ENCODE measurements at regions not wholly inside any gene's neighbourhood (a gene's known extent, or its start where the extent isn't known, plus 50 kb on each side); places are given as distances from the start of the nearest gene placed in this dataset.
"Not testable (repeated sequence)": the region's sequence is repeated elsewhere in the genome, so short reads cannot be mapped to it uniquely, and the experiment has no call there.

GRCh38 chr2:17363846-17364245 lies 154.4 kb downstream of the RAD51AP2 start:
- no peak for DNase-seq (ENCODE audit: low read depth)

GRCh38 chr2:17362956-17363355 lies 155.3 kb downstream of the RAD51AP2 start:
- DNase-seq (ENCODE audit: low read depth): no peak

- DNase-seq (ENCODE audit: low read depth): no peak
Observed at GRCh38 chr2:17355608-17356329, 162.5 kb downstream of the RAD51AP2 start.

- no peak for DNase-seq (ENCODE audit: low read depth)
Observed at GRCh38 chr2:17353263-17353662, 165.0 kb downstream of the RAD51AP2 start.

GRCh38 chr2:17342692-17343091 lies 175.5 kb downstream of the RAD51AP2 start:
- not testable (repeated sequence) for DNase-seq (ENCODE audit: low read depth)

- DNase-seq (ENCODE audit: low read depth): no peak
Observed at GRCh38 chr2:17337507-17337906, 180.7 kb downstream of the RAD51AP2 start.

- no peak for DNase-seq (ENCODE audit: low read depth)
Observed at GRCh38 chr2:17336458-17336857, 181.8 kb downstream of the RAD51AP2 start.

- DNase-seq (ENCODE audit: low read depth): no peak
Observed at GRCh38 chr2:17334300-17334699, 183.9 kb downstream of the RAD51AP2 start.

GRCh38 chr2:17331636-17332035 lies 186.6 kb downstream of the RAD51AP2 start:
- no peak for DNase-seq (ENCODE audit: low read depth)

- DNase-seq (ENCODE audit: low read depth): no peak
Observed at GRCh38 chr2:17328161-17328560, 190.1 kb downstream of the RAD51AP2 start.

GRCh38 chr2:17327649-17328048 lies 190.6 kb downstream of the RAD51AP2 start:
- no peak for DNase-seq (ENCODE audit: low read depth)

- no peak for DNase-seq (ENCODE audit: low read depth)
Observed at GRCh38 chr2:17326717-17327116, 191.5 kb downstream of the RAD51AP2 start.

- no peak for DNase-seq (ENCODE audit: low read depth)
Observed at GRCh38 chr2:17323697-17324096, 194.5 kb downstream of the RAD51AP2 start.

GRCh38 chr2:17322461-17322860 lies 195.8 kb downstream of the RAD51AP2 start:
- DNase-seq (ENCODE audit: low read depth): no peak

- no peak for DNase-seq (ENCODE audit: low read depth)
Observed at GRCh38 chr2:17319090-17319489, 199.2 kb downstream of the RAD51AP2 start.

- DNase-seq (ENCODE audit: low read depth): no peak
Observed at GRCh38 chr2:17318013-17318412, 200.2 kb downstream of the RAD51AP2 start.

GRCh38 chr2:17317439-17317976 lies 200.7 kb downstream of the RAD51AP2 start:
- DNase-seq (ENCODE audit: low read depth): no peak

GRCh38 chr2:17313261-17313660 lies 205.0 kb downstream of the RAD51AP2 start:
- no peak for DNase-seq (ENCODE audit: low read depth)

- no peak for DNase-seq (ENCODE audit: low read depth)
Observed at GRCh38 chr2:17311771-17312511, 206.3 kb downstream of the RAD51AP2 start.

GRCh38 chr2:17311106-17311619 lies 207.1 kb downstream of the RAD51AP2 start:
- DNase-seq (ENCODE audit: low read depth): no peak

- DNase-seq (ENCODE audit: low read depth): peak; percentile 28
Observed at GRCh38 chr2:17309741-17310339, 208.4 kb downstream of the RAD51AP2 start.

- DNase-seq (ENCODE audit: low read depth): no peak
Observed at GRCh38 chr2:17309181-17309580, 209.1 kb downstream of the RAD51AP2 start.

Measured in forelimb muscle (tissue), 1 donor.